GM21390 (cell line): ENCODE measurements at regions not wholly inside any gene's neighbourhood (a gene's known extent, or its start where the extent isn't known, plus 50 kb on each side); places are given as distances from the start of the nearest gene placed in this dataset.
"Not testable (repeated sequence)": the region's sequence is repeated elsewhere in the genome, so short reads cannot be mapped to it uniquely, and the experiment has no call there.

ENCODE experiments used
- ATAC-seq: cut with Tn5 transposase; IDR thresholded peaks from one replicate; pipeline ENCODE4 v1.9.1; 2021; ENCODE audit not compliant: unreplicated experiment

DNA sequence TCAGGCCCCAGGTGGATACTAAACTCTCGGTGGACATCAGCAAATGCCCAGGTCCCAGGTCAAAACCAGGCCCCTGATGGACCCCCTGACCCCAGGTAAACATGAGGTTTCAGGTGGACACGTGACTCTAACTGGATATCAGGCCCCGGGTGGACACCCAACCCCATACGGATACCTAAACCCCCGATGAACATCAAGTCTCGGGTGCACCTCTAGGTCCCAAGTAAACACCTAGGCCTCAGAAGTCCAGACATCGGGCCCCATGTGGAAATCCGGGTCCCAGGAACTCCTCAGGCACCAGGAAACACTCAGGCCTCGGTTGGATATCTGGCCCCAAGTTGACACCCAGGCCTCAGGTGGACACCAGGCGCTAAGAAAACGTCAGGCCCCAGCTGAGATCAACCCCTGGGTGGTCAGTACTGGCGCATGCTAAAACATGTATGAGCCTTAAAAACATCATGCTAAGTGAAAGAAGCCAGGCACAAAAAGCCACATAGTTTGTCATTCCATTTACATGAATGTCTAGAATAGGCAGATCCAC, 54.4 kb upstream of the SEPTIN5 start:
- no peak for ATAC-seq

GRCh38 chr22:19660583-19660982, 53.7 kb upstream of the SEPTIN5 start:
- not testable (repeated sequence) for ATAC-seq

DNA sequence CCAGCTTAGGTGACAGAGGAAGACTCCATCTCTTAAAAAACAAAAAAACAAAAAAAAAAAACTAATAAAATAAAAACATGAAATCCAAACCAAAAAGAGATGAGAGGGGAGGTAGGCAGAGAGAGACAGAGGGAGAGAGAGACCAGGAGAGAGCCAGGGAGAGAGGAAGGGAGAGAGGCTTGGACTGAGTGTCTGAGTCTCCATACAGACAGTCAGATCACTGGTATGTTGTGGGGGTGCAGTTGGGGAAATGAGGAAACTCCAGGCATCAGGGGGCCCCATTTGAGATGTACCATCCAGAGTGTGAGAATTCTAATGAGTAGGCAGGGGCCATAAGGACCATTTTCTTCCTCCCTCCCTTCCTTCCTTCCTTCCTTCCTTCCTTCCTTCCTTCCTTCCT, 53.1 kb upstream of the SEPTIN5 start:
- ATAC-seq = no peak

DNA sequence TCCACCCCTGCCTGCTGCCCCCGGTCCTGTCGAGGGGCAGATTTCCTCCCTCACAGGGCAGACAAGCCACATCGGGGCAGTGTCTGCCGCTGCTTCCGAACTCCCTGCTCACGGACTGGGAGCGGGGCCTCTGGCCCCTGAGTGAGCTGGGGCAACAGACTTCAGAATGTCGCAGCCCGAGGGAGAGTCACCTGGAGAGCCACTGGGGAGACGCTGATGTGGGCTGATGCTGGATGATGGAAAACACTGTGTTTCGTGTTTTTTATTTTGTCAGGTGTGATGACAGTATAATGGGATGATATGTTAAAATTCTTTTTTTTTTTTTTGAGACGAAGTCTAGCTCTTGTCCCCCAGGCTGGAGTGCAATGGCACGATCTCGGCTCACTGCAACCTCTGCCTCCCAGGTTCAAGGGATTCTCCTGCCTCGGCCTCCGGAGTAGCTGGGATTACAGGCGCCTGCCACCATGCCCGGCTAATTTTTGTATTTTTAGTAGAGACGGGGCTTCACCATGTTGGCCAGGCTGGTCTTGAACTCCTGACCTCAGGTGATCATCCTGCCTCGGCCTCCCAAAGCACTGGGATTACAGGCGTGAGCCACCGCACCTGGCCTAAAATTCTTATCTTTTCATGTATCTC, 52.1 kb upstream of the SEPTIN5 start:
- ATAC-seq = not testable (repeated sequence)

- ATAC-seq = no peak
Measured at GRCh38 chr22:19663286-19663815, 51.0 kb upstream of the SEPTIN5 start.

DNA sequence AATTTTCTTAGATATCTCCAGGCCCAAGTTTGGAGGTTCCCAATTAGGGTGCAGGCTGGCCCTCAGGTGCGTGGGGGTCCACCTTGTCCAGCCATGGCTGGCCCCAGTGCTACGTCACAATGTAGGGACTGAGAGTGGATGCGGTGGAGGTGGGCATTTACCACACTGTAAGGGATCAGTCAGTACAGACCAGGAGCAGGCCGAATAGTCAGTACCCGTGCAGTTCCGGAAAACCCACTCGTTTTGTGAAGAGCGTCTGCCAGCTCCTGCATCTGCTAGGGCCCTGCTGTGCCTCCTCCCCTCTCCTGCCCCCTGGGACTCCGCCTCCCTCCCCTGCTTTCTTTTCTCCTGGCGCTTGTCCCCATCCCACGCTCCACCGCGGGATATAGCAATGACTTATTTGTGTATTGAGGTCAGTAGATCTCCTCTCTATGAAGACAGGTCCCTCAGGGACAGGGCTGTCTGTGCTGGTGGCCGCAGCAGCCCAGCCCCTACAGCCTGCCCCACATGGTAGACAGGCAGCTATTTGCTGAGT, 50.4 kb upstream of the SEPTIN5 start:
- ATAC-seq = no peak

GRCh38 chr22:19664406-19664805, 49.9 kb upstream of the SEPTIN5 start:
- no peak for ATAC-seq
